GM12872 (cell line): ENCODE measurements at regions not wholly inside any gene's neighbourhood (a gene's known extent, or its start where the extent isn't known, plus 50 kb on each side); places are given as distances from the start of the nearest gene placed in this dataset.

Source experiments
- CTCF ChIP-seq: IDR thresholded peaks from 3 replicates; pipeline ENCODE4 v1.5.1; 2011; ENCODE audit warnings: low read depth, mild to moderate bottlenecking, low read length, moderate library complexity; ENCODE audit not compliant: insufficient read depth

- no peak for TF ChIP-seq CTCF
Measured at GRCh38 chr1:119294199-119294598, 74.4 kb upstream of the HAO2 start.

DNA sequence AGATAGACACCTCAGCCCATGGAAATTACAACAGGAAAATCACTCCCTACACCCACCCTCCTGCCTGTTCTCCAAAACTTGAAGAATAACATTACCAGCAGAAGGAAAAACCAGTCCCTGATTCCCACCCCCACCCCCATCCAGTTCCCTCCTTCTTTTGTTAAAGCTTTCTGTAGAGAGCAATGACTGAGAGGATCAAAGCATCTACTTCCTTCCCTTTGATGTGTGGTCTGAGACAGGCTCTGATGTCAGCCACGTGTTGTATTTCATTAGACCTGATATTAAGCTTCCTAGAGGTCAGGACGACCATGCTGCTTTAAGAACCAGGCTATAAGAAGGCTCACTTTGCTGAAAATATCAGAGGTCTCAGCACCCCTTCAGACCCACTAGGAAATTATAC, 73.9 kb upstream of the HAO2 start:
- TF ChIP-seq CTCF = no peak

GRCh38 chr1:119298687-119299303, 69.8 kb upstream of the HAO2 start:
- no peak for TF ChIP-seq CTCF

DNA sequence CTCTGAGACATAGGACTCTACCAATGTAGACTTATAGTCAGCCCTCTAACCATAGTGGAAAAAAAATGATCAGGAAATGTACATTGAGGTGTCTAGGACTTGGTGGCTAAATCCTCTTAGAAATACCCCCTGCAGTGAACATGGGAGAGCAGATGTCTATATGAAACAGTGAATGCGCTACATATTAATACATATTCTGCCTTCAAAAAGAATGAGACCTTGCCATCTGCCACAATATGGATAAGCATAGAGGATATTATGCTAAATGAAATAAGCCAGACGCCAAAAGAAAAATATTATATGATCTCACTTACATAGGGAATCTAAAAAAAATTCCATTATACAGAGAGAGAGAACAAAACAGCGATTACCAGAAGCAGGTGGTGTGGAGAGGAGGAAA, 66.6 kb upstream of the HAO2 start:
- TF ChIP-seq CTCF = no peak

DNA sequence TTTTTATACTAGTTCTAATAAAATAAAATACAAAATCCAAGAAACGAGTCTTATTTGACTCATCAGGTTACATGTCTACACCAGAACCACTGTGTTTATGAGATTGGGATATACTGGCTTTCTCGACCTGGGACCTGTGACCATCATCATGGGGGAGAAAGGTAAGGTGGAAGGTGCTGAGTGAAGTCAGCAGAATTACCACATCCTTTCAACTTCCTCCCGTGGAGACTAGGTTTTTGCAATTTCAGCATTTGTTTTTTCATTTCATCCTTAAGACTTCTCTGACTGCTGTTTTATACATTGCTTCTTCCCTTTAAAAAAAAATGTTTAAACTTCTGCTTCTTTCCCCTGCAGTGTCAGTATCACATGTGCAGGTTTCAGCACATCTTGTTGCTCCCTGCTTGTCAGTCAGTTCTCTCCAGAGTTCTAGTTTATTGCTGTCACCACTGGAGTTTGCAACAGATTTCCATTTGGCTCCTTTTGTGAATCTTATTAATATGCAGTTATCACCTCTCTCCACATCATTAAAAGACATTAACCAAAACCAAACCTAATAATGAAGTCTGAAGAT, 60.4 kb upstream of the HAO2 start:
- TF ChIP-seq CTCF = no peak

- no peak for TF ChIP-seq CTCF
Measured at GRCh38 chr1:119308806-119309205, 59.8 kb upstream of the HAO2 start.

DNA sequence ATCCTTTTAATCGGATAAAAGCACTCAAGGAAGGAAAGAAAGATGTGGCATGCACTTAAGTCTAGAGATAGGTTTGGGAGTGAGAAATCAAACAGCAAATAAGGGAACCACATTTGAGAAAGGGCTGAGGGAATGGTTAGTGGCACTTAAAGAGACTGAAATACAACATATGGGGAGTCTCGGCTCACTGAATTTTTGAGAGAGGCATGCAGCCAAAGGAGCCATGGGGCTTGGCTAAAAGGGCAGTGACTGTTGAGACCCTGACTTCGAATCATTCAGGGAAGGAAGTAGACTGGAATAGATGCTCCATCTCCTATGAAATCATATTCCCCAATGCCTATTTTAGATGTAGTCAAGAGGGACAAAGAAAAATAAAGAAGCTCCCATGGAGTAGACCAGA, 58.3 kb upstream of the HAO2 start:
- TF ChIP-seq CTCF = no peak
